ENCODE measurements at regions not wholly inside any gene's neighbourhood (a gene's known extent, or its start where the extent isn't known, plus 50 kb on each side); places are given as distances from the start of the nearest gene placed in this dataset.

- TF ChIP-seq POLR2A (IDR thresholded peaks at IDR 0.05) (no peak), EP300 (IDR thresholded peaks at IDR 0.05) (no peak)
Measured at GRCh38 chr9:20082831-20083230, 294.0 kb upstream of the SLC24A2 start.

Measured in suprapubic skin (tissue), 2 donors.